ENCODE measurements at regions not wholly inside any gene's neighbourhood (a gene's known extent, or its start where the extent isn't known, plus 50 kb on each side); places are given as distances from the start of the nearest gene placed in this dataset.
"Not testable (repeated sequence)": the region's sequence is repeated elsewhere in the genome, so short reads cannot be mapped to it uniquely, and the experiment has no call there.

DNA sequence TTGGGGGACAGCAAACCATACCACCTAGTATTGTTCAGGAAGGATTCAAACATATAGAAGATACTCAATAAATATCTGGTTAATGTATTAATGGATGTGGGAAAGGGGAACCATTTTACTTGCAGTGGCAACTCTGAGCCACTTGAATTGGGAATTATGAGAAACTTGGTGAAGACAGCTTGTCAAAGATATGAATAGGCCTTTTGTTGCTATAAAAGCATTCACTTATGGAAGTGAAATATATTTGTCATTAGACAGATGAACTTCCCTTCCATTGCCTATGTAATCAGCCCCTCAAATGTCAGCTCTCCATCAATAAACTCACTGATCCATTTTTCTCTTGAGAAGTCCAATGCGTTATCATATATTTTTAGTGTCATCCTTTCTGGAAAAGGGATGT lies 56.1 kb downstream of the GPR85 start:
- DNase-seq = no peak

DNA sequence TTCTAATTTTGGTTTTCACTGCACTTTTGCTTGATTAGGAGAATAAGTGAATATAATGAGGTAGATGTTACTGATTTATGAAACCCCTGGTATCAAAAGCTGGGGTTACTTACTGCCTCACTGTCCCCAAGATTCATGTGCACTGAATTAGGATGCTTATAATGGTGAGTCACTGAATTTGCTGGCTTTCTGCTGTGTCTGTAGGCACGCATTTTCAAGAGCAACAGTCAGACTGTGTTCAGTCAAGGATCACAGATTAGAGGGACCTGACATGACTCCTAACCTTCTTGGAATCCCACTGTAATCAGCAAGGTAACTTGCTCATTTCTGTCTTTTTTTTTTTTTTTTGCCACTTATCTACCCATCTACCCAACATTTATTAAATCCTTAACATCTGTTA lies 59.7 kb downstream of the GPR85 start:
- DNase-seq = no peak

DNA sequence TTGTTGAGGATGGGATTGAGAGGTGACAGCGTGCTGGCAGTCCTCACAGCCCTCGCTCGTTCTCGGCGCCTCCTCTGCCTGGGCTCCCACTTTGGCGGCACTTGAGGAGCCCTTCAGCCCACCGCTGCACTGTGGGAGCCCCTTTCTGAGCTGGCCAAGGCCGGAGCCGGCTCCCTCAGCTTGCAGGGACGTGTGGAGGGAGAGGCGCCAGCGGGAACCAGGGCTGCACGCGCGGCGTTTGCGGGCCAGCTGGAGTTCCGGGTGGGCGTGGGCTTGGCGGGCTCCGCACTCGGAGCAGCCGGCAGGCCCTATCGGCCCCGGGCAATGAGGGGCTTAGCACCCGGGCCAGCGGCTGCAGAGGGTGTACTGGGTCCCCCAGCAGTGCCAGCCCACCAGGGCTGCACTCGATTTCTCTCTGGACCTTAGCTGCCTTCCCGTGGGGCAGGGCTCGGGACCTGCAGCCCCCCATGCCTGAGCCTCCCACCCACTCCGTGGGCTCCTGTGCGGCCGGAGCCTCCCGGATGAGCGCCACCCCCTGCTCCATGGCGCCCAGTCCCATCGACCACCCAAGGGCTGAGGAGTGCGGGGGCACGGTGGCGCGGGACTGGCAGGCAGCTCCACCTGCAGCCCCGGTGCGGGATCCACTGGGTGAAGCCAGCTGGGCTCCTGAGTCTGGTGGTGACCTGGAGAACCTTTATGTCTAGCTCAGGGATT lies 69.3 kb downstream of the GPR85 start:
- DNase-seq = not testable (repeated sequence)

DNA sequence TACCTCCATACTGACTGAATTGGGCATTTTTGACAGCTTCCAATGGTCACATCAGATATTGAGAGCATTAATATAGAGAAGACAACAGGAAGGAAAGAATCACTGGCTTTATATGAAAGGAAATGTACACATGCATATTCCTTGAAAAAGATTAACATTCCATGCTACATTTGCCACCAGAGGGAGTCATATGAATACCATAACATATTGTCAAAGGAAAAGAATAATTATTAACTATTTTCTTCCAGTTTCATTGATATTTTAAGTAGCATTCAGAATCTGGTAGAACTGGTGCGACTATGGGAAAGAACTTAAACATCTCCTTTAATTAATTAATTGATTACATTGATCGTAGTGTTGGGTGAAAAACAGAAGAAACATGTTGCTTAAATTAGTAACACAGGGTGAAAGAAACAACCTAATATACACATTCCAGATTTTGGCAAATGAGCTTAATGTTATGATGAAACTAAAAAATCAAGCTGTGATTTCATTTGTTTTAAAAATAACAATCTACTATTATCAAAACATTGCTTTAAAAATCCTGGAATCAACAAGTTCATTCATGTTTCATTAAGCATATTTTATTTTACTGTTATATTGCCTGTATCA lies 71.5 kb downstream of the GPR85 start:
- DNase-seq = no peak

DNA sequence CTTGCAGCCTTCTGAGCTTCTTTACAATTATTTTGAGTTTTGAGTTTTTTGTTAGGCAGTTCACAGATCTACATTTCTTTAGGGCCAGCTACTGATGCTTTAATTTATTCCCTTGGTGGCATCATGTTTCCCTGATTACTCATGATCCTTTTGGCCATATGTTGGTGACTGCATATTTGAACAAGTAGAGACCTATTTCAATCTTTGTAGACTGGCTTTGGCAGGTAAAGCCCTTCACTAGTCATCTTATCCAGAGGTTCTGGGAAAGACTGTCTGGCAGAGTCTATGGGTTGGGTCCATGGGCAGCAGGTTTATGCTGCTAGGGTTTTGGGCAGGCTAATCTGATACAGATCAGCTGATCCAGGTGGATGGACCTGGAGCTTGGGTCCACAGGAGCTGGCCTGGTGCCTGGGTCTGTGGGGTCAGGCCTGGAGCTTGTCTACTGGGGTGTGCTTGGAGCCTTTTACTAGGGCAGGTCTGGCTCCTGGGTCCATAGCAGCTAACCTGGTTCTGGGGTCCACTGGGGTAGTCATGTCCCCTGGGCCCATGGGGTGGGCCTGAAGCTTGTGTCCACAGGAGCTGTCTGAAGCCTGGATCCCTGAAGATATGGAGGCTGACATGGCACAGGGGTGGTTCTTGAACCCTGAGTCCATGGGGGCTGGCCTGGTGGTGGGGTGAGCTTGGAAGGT lies 72.7 kb downstream of the GPR85 start:
- no peak for DNase-seq

DNA sequence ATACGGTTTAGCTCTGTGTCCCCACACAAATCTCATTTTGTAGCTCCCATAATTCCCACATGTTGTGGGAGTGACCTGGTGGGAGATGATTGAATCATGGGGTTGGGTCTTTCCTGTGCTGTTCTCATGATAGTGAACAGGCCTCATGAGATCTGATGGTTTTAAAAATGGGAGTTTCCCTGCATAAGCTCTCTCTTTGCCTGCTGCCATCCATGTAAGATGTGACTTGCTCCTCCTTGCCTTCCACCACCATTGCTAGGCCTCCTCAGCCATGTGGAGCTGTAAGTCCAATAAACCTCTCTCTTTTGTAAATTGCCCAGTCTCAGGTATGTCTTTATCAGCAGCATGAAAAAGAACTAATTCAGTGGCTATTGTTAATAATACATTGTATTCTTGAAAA lies 73.8 kb downstream of the GPR85 start:
- DNase-seq = not testable (repeated sequence)

DNA sequence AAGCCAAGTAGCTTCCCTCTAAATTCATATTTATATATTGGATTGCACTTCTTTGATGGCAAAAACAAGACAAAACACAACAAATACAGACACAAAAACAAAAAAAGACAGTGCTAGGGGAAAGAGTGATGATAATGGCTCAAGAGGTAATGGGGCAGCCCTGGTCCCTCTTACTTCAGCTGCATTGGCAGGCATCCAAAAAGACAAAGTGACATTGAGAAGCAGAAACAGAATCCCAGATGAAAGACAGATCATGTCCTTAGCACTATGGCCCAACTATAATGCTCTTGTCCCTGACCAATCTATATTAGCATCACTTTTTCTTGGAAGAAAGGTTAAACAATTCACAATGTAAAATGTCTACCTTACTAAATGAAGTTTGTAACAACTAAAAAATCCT lies 76.2 kb downstream of the GPR85 start:
- no peak for DNase-seq

DNA sequence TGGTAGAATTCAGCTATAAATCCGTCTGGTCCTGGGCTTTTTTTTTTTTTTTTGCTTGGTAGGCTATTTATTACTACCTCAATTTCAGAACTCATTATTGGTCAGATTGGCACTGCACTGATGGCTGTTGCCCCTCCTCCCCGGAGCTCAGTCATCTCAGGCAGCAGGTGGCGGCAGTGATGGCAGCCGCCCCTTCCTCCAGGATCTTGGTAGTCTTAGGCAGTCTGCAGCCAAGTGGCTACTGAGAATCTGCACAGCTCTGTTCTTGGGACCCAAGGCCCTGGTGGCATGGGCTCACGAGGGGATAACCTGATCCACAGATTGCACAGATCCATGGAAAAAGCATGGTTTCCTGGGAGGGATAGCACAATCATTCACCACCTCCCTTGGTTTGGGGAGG lies 77.9 kb downstream of the GPR85 start:
- DNase-seq = no peak

DNA sequence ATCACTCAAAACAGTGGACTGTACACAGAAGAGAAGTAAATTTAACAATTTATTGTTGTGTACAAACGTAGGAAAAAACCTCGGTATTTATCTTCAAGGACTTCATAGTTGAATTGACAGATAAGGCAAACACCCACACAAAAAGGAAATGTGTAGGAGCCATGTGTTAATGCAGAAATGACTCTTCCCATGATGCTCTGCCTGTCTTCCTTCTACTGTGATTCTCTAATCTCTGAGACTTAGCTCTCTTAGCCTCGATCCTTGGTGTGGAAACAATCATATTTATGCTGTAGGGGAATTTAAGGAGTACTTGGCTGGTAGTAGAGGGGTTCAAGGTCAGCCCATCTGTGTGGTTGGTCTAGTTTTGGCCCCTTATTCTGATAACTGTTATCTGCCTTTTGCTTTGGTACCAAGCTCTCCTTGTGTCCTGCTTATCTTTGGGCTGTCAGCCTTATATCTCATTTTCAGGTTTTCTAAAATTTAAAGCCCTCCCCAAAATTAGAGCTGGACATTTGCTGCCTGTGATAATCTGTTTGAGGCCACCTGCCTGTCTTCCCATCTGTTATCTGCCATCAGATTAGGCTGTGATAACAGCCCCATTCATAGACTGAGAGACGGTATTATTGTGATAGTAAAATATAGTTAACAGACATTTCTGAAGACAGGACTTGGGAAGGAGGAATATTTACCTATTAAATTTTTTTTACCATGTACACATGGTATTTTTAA lies 81.7 kb downstream of the GPR85 start:
- DNase-seq = no peak

DNA sequence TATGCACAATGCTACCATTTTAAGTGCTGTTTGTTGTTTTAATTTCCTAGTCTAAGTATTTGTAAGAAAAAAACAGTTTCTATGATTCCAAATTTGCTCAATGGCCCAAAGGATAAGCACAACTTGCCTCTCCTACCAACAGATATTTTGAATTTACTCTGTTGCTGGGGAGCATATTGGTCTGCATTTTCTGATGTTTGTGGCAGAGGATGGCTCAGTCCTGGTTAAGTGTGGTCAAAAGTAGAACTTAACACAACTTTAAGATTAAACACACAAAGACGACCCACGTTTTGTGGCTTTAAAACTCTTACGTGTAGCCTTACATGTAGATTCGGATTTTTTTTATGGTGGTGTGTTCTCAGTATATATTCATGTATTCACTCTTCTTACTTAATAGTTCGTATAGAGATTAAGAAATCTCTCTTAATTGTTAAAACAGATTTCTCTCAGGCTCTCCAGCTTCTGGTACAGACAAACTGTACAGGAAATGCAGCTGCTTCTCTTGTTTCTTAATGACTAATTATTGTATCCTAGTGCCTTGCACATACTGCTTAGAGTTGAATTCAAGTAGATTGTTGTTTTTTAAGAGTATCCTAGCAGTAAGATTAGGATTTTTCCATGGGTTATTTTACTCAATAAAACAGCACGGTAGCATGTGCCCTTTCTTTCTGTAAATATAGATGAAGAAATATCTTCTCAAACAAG lies 86.2 kb downstream of the GPR85 start:
- no peak for DNase-seq

DNA sequence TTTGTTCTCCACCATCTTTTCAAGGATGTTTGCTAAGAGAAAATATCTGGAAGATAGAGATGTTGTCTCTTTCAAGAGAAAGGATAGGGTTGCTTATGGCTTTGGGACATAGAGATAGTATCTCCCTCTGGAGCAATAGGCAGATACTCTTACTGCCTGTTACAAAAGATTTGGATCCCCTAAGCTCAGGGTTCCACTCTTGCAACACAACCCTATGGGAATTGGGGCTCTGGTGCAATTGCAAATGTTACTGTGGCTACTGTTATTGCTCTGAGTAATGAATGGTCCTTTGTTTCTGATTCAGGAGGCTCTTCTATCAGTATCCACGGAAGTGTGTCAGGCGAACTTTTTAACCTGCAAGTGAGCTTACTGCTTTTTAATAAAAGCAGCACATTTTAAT lies 88.8 kb downstream of the GPR85 start:
- no peak for DNase-seq

DNA sequence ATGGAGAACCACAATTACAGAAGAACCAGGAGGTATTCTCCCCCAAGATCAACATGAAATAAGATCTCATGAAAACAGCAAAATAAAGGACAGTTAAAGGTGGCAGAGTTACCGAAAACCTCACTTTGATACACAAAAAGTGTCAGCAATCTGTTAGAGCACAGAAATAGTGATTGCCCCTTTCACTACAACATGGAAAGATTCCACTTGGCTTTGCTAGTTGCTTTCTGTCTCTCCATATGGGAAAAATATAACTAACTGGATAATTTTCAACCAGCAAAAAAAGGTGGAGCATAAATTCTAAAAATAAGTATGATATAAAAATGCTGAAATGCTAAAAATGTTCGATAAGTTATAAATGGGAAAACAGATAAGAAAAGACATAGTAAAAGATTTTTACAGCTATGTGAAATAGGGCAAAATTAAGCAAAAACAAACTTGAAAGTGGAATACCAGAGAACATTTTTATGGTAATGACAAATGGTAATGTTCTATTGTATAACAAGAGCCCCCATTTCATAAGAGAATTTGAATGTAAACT lies 90.2 kb downstream of the GPR85 start:
- no peak for DNase-seq

DNA sequence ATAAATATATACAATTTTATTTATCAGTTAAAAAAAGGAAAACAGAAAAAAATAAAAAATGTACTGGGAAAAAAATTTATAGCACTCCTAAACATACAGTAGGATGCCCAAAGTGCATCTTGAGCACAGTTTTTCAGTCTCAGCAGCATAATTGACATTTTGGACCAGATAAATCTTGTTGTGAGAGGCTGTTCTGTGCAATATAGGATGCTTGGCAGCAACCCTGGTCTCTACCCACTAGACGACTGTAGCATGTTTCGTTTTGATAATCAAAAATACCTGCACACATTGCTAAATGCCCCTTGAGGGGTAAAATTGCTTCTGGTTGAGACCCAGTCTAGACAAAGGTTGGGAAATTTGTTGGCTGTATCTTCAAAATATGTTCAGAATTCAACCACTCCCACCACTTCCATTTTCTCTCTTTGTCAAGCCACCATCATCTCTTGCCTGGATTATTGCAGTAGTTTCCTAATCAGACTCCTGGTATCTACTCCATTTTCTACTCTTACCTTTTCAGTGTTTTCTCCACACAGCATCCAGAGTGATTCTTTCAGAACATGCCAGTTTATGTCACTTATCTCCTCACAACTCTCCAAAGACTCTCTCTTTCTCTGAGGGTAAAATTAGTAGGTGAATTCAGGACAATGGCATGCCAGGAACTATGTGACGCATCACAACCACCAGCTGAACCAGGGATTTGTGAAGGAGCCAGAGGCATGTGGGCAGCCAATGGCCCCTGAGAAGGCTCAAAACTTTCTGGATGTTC lies 91.4 kb downstream of the GPR85 start:
- DNase-seq = no peak

DNA sequence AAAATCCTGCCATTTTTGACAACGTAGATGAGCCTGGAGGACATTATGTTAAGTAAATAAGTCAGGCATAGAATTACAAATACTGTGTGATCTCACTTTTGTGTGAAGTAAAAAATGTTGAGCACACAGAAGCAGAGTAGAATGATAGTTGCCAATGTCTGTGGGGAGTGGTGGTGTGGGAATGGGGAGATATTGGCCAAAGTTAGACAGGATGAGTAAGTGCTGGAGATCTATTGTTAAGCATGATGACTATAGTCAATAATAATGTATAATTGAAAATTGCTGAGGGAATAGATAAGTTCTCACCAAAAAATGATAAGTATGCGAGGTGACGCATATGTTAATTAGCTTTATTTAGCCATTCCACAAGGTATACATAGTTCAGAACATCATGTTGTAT lies 92.0 kb downstream of the GPR85 start:
- no peak for DNase-seq

DNA sequence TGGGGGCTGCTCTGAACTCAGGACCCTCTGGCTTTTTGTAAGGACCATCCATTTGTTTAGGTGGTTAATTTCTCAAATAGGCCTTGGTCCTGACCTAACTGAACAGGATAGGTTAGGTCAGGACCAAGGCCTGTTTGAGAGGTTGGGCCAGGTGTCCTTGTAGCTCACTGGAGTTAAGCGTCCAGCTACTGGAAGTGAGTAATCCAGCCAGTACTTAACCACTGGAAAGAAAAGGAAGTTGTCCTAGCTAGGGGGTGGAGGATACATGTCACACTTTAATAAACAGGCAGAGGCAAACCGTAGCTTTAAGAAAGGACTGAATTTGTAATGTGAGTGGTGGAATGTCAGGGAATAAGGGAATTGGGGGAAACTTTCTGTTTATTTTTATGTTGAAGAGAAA lies 96.0 kb downstream of the GPR85 start:
- DNase-seq = no peak

DNA sequence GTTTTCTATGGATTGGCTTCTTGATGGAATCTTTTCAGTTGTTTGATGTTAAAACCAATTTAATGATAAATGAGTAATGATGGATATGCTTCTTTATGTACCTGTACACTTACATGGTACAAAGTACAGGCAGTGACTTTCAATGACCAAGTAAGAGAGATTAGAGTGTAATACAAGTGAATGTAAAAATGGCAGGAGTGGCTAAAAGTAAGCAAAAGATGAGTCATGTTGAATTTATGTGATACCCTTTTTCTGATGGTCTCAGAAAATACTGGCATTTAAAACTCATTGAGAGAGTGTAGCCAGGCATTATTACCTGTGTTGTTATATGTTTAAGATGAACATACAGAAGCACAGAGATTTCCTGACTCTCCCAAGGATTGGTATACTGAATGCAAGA lies 97.1 kb downstream of the GPR85 start:
- no peak for DNase-seq

DNA sequence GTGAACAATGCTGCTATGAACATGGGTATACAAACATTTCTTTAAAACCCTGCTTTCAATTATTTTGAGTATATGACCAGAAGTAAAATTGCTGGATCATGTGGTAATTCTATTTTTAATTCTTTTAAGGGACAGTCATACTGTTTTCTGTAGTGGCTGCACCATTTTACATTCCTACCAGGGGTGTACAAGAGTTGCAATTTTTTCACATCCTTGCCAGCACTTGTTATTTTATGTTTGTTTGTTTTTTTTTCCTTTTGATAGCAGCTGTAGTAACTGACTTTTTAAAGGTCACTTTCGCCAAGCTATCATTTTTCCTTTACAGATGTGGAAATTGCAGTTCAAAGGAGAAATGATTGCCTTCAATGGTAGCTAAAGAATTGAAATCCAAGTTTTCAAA lies 99.5 kb downstream of the GPR85 start:
- DNase-seq = no peak

DNA sequence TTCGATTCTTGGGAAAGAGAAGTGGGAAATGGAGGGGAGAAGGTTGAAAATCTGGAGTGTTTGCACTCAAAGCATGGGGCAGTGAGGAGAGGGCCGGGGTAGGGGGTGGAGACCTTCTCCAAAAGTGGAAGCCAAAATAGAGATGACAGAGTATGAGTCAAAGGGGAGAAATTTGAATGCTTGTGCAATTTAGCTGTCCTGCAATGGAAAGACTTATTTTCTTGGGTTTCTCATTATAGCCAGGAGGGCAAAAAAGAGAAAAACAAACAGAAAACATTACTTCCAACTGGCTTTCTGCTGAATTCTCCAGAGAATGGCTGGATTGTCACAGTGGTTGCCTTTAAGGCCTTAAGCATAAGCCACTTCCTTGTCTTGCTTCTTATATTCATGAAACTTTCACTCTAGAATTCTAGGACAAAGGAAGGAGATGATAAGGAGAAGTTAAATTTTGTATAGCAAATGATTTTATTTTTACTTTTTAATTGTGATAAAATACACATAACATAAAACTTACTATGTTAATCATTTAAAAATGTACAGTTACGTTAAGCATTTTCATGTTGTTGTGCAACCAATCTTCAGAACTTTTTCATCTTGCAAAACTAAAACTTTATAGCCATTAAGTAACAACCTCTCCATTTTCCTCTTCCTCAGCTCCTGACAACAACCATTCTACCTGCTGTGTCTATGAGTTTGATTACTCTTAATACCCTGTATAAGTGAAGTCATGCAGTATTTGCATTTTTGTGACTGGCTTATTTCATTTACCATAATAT lies 100.2 kb downstream of the GPR85 start:
- DNase-seq = no peak

DNA sequence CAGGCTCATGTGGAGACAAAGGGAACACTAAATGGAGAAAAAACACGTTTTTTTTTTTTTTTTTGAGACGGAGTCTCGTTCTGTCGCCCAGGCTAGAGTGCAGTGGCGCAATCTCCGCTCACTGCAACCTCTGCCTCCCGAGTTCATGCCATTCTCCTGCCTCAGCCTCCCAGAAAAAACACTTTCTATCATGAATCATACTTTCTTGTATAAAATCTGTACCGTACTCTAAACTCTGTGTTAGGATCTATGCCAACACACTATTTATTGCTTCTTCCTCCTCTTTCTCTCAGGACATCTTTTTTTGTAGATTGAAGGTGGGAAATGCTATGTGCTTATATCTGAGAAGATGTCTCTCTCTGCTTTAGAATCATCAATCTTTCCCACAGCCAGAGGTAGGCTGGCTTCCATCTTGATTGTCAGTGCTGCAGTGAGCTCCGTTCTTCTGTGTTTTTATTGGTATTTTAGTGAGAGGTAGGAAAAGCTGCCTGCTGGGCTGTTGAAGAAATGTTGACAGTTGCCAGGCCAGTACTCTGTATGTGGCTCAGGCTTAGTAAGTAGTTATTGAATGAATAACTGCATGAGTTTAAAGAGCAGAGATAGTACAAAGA lies 101.1 kb downstream of the GPR85 start:
- no peak for DNase-seq

DNA sequence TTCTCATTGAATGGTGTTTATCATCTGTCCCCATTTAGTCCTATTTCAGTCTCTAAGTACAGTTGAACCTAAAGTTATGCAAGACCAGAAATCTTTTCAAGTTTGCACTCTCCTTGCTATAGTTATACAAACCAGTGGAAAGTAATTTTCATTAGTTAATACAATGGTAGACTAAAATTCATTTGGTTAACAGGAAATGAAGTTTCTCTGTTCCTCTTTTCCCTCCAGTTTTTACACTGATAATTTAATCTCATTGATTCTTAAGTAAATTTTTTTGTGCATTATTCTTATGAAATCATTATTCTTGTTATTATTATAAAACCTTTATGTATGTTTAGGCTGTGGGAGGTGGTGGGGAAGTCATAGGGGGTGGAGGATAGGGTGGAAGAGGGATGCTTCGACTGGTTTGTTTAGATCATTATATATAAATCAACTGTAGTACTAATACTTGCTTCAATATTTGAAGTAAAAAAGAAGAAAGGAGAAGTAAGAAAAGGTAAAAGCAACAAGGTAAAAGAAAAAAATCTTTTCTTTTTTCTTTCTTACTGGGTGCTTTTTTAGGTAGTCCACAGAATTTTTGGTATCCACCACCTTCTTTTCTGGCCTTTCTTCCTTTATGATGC lies 104.1 kb downstream of the GPR85 start:
- DNase-seq = no peak
